K562 (cell line): ENCODE measurements at regions not wholly inside any gene's neighbourhood (a gene's known extent, or its start where the extent isn't known, plus 50 kb on each side); places are given as distances from the start of the nearest gene placed in this dataset.

Source experiments
- ATAC-seq: fragments of 200-7000 bp; cut with Tn5 transposase; 3 replicates; pipeline ENCODE4 v1.9.1; 2020; ENCODE audit warnings: moderate library complexity
- BruUV-seq: library from RNA; stranded (reverse); fragments of 400-500 nt; replicated peaks from 2 replicates; lab custom pipeline; 2021; lab: Mats Ljungman, UMichigan
- CTCF ChIA-PET: fragments of 300-600 bp; formaldehyde crosslinking; extraction: SDS; loops from one replicate; lab custom pipeline; 2021; ENCODE audit warnings: low intra/inter-chr PET ratio; lab: Yijun Ruan, JAX
- POLR2A ChIA-PET: fragments of 300-600, 350-650 bp; sonication (Branson Sonifier 250); formaldehyde crosslinking; extraction: SDS; loops from one replicate; lab custom pipeline; 2021; ENCODE audit warnings: antibody characterized with exemption, inconsistent platforms; lab: Yijun Ruan, JAX
- DNase-seq, 4 experiments: peaks; one replicate each; pipeline versions ENCODE4 v3.0.0 to v3.0.0-alpha.2; 2011 to 2018; ENCODE audit warnings: low spot score in 3 of 4, mixed read lengths in 3 of 4; ENCODE audit errors: extremely low read depth in 1 of 4
- FAIRE-seq: peaks from 2 replicates; lab custom pipeline; 2011; peaks lifted over from hg19 to GRCh38; lab: Jason Lieb, UNC
- H2AFZ ChIP-seq: 2 replicates; pipeline ENCODE4 v1.6.0; 2011; ENCODE audit warnings: low read depth, low read length, control low read depth, inconsistent platforms
- H3K27ac ChIP-seq: fragments of 200-600 bp; 3 replicates; pipeline ENCODE4 v1.8.0; 2011; ENCODE audit warnings: low read depth, mild to moderate bottlenecking, control low read depth, inconsistent platforms, low read length, moderate library complexity, mixed read lengths; ENCODE audit errors: extremely low read depth
- H3K27me3 ChIP-seq, 2 experiments: fragments of 300-600 bp in 1 of 2; 2 replicates in 1 of 2; 3 replicates in 1 of 2; pipeline versions ENCODE4 v1.6.0 to v1.8.0; 2011; ENCODE audit warnings: inconsistent platforms in 2 of 2, low read length in 2 of 2, mild to moderate bottlenecking in 1 of 2, mixed read lengths in 1 of 2, moderate library complexity in 1 of 2; ENCODE audit not compliant: control insufficient read depth in 2 of 2, insufficient read depth in 2 of 2
- H3K36me3 ChIP-seq: fragments of 300-600 bp; 3 replicates; pipeline ENCODE4 v1.8.0; 2011; ENCODE audit warnings: mild to moderate bottlenecking, low read length, inconsistent platforms; ENCODE audit not compliant: control insufficient read depth, insufficient read depth
- H3K4me1 ChIP-seq, 2 experiments: fragments of 200-600 bp in 1 of 2; replicated peaks in 1 of 2; 2 replicates in 1 of 2; 3 replicates in 1 of 2; pipeline versions ENCODE4 v1.5.1 to v1.8.0; 2011; ENCODE audit warnings: inconsistent platforms in 2 of 2, low read length in 2 of 2, mild to moderate bottlenecking in 1 of 2, mixed read lengths in 1 of 2, moderate library complexity in 1 of 2; ENCODE audit not compliant: control insufficient read depth in 2 of 2, insufficient read depth in 2 of 2
- H3K4me2 ChIP-seq: 2 replicates; pipeline ENCODE4 v1.6.1; 2011; ENCODE audit warnings: low read length, control low read depth, inconsistent platforms, mixed read lengths; ENCODE audit not compliant: insufficient read depth
- H3K4me3 ChIP-seq: fragments of 200-600 bp; sonication (generic), shearing (Covaris generic); 2 replicates; pipeline ENCODE4 v1.5.1; 2016; ENCODE audit warnings: control low read depth, inconsistent platforms
- H3K79me2 ChIP-seq: fragments of 200-600 bp; 3 replicates; pipeline ENCODE4 v1.8.0; 2011; ENCODE audit warnings: low read length, inconsistent platforms; ENCODE audit not compliant: control insufficient read depth, insufficient read depth
- H3K9ac ChIP-seq, 2 experiments: 2 replicates each; pipeline versions ENCODE4 v1.6.0 to v1.6.1; 2011; ENCODE audit warnings: low read depth in 2 of 2, low read length in 2 of 2, control low read depth in 1 of 2, inconsistent platforms in 1 of 2, mild to moderate bottlenecking in 1 of 2, mixed read lengths in 1 of 2; ENCODE audit not compliant: insufficient read depth in 1 of 2
- H3K9me1 ChIP-seq: one replicate; pipeline ENCODE4 v1.6.0; 2011; ENCODE audit warnings: inconsistent platforms, mild to moderate bottlenecking, low read length, moderate library complexity; ENCODE audit not compliant: control insufficient read depth, insufficient read depth
- H3K9me3 ChIP-seq: replicated peaks from 2 replicates; pipeline ENCODE4 v1.5.1; 2011; ENCODE audit warnings: low read depth, low read length, inconsistent platforms; ENCODE audit not compliant: control insufficient read depth, insufficient read depth
- H4K20me1 ChIP-seq: replicated peaks from 2 replicates; pipeline ENCODE4 v1.6.1; 2011; ENCODE audit warnings: low read length, inconsistent platforms, mixed read lengths; ENCODE audit not compliant: control insufficient read depth, insufficient read depth
- ASH1L ChIP-seq: fragments of 450-650 bp; IDR thresholded peaks from 2 replicates; pipeline ENCODE4 v1.6.1; 2018; ENCODE audit warnings: borderline replicate concordance, mild to moderate bottlenecking, low read depth; ENCODE audit not compliant: partially characterized antibody
- CTBP1 ChIP-seq: fragments of 450-650 bp; IDR thresholded peaks from 2 replicates; pipeline ENCODE4 v1.6.1; 2016; ENCODE audit warnings: borderline replicate concordance
- KAT7 ChIP-seq: sonication (generic); formaldehyde crosslinking; IDR thresholded peaks from 2 replicates; pipeline ENCODE4 v1.8.0; 2022; ENCODE audit warnings: missing genetic modification reagents, mild to moderate bottlenecking, borderline replicate concordance
- KDM5B ChIP-seq: fragments of 200-600 bp; sonication (generic); IDR thresholded peaks from 2 replicates; pipeline ENCODE4 v1.6.1; 2012; ENCODE audit warnings: low read depth, mild to moderate bottlenecking, moderate library complexity, low read length, control low read depth, inconsistent platforms; ENCODE audit not compliant: insufficient replicate concordance
- MYBL2 ChIP-seq, 2 experiments: fragments of 450-650 bp in 1 of 2; sonication (generic) in 1 of 2; formaldehyde crosslinking in 1 of 2; IDR thresholded peaks; 2 replicates each; pipeline versions ENCODE4 v1.6.1 to v1.8.1; 2017 to 2022; ENCODE audit warnings: borderline replicate concordance in 1 of 2, inconsistent platforms in 1 of 2, low read depth in 1 of 2, mild to moderate bottlenecking in 1 of 2, missing genetic modification reagents in 1 of 2, moderate library complexity in 1 of 2
- NCOR1 ChIP-seq: fragments of 450-650 bp; IDR thresholded peaks from 2 replicates; pipeline ENCODE4 v1.6.1; 2016; ENCODE audit warnings: mild to moderate bottlenecking, moderate library complexity
- NRF1 ChIP-seq, 2 experiments: fragments of 450-650 bp; IDR thresholded peaks in 1 of 2; conservative IDR thresholded peaks in 1 of 2; 2 replicates each; pipeline ENCODE4 v1.6.1; 2014; ENCODE audit warnings: mild to moderate bottlenecking in 2 of 2
- ZHX1 ChIP-seq: fragments of 150-350 bp; conservative IDR thresholded peaks from 2 replicates; pipeline ENCODE4 v1.6.1; 2014; ENCODE audit warnings: low read length
- ZNF175 ChIP-seq: fragments of 200-800 bp; sonication (Bioruptor generic); IDR thresholded peaks from 2 replicates; pipeline ENCODE4 v1.6.1; 2016; ENCODE audit warnings: low read depth, mild to moderate bottlenecking, missing genetic modification characterization, missing compliant biosample characterization
- ZNF318 ChIP-seq, 2 experiments: fragments of 450-650 bp; IDR thresholded peaks; 2 replicates each; pipeline ENCODE4 v1.6.1; 2016; ENCODE audit warnings: mild to moderate bottlenecking in 2 of 2, borderline replicate concordance in 1 of 2, low read depth in 1 of 2, moderate library complexity in 1 of 2
- ZNF354B ChIP-seq: fragments of 250-450 bp; sonication (Bioruptor Pico); IDR thresholded peaks from 2 replicates; pipeline ENCODE4 v1.4.0; 2020
- WGBS: fragments of 100-300 bp; shearing (Covaris generic); methylation state at CpG from one replicate; pipeline ENCODE4 v1.1.6; 2016; ENCODE audit warnings: low coverage, mixed read lengths; ENCODE audit not compliant: insufficient coverage; ENCODE audit errors: missing lambda C conversion rate; 5-methylcytosine and 5-hydroxymethylcytosine counted together
- in situ Hi-C: fragments of 300-500 bp; cut with MboI; formaldehyde crosslinking; loops from 4 replicates; pipeline ENCODE4 v1.15.0; 2018; ENCODE audit warnings: inconsistent platforms, mixed read lengths
- intact Hi-C: fragments of 100-400 bp; cut with micrococcal nuclease; formaldehyde crosslinking; loops from 2 replicates; pipeline ENCODE4 v1.14.2; 2022

- 0% methylated on average over 1 of the region's 1 CpG for WGBS
- no peak for ATAC-seq
- no peaks in the 10 kb centered on the region for H3K9me1 ChIP-seq
- intact Hi-C loops = no loop called here
- no peak overlapping the region for H3K9ac ChIP-seq
- H3K79me2 ChIP-seq = no peaks in the 10 kb centered on the region
- POLR2A ChIA-PET = no interaction called here
- no peaks in the 10 kb centered on the region for H3K27me3 ChIP-seq
- H3K27ac ChIP-seq = no peak overlapping the region
- BruUV-seq = no TSS peak
- in situ Hi-C loops = no loop called here
- DNase-seq = no peak
- no peaks in the 10 kb centered on the region for H3K36me3 ChIP-seq
- FAIRE-seq = no peak
- H3K4me3 ChIP-seq = no peak overlapping the region
- H2AFZ ChIP-seq = no peak overlapping the region
- H3K4me1 ChIP-seq = no peaks in the 10 kb centered on the region
- no peaks in the 10 kb centered on the region for H4K20me1 ChIP-seq
- H3K4me2 ChIP-seq = no peak overlapping the region
- CTCF ChIA-PET = no interaction called here
- no peaks in the 10 kb centered on the region for H3K9me3 ChIP-seq
- no peak for TF ChIP-seq ASH1L
- no peak for TF ChIP-seq NCOR1
- TF ChIP-seq CTBP1 = no peak
- no peak for TF ChIP-seq NRF1 (conservative IDR thresholded peaks at IDR 0.05 in 1 of 2, IDR thresholded peaks at IDR 0.05 in 1 of 2)
- TF ChIP-seq KAT7 (CRISPR knock-in tag) = no peak
- TF ChIP-seq ZHX1 = no peak
- no peak for TF ChIP-seq ZNF318 (IDR thresholded peaks at IDR 0.05; ENCODE audit: borderline replicate concordance in 1 of 2, low read depth in 1 of 2)
- no peak for TF ChIP-seq MYBL2 (IDR thresholded peaks at IDR 0.05; ENCODE audit: low read depth)
- TF ChIP-seq MYBL2 (CRISPR knock-in tag; IDR thresholded peaks at IDR 0.05; ENCODE audit: borderline replicate concordance) = no peak
- no peak for TF ChIP-seq ZNF354B
- no peak for TF ChIP-seq ZNF175
- no peak for TF ChIP-seq KDM5B
These were observed 302.0 kb downstream of the ETV1 start for GRCh38 chr7:13687500-13687899.
